ENCODE measurements at regions not wholly inside any gene's neighbourhood (a gene's known extent, or its start where the extent isn't known, plus 50 kb on each side); places are given as distances from the start of the nearest gene placed in this dataset.

GRCh38 chr4:44817930-44818329, 91.6 kb upstream of the GNPDA2 start:
- H3K36me3 ChIP-seq (ENCODE audit: control insufficient read depth in 1 of 2, insufficient read depth in 2 of 2, low read depth in 1 of 2, low read length in 2 of 2), result no peaks in the 10 kb centered on the region
- peak; percentile 32 for DNase-seq
- H3K4me1 ChIP-seq (ENCODE audit: control insufficient read depth, insufficient read depth, low read depth, low read length), result no peaks in the 10 kb centered on the region
- H3K9ac ChIP-seq (ENCODE audit: low read length), result no peak overlapping the region
- H3K23ac ChIP-seq (ENCODE audit: low read length in 2 of 2), result no peak overlapping the region
- H2BK15ac ChIP-seq (ENCODE audit: low read depth, poor library complexity, severe bottlenecking), result no peak overlapping the region
- no peak overlapping the region for H4K91ac ChIP-seq (ENCODE audit: low read length)
- H2BK5ac ChIP-seq (ENCODE audit: low read depth, low read length, poor library complexity, severe bottlenecking), result no peak overlapping the region
- H2AK5ac ChIP-seq (ENCODE audit: low read length, severe bottlenecking), result no peak overlapping the region
- H2AFZ ChIP-seq (ENCODE audit: low read depth, low read length), result no peak overlapping the region
- no peak overlapping the region for H3K4me3 ChIP-seq (ENCODE audit: insufficient read depth in 1 of 2, low read depth in 1 of 2, low read length in 2 of 2)
- H3K14ac ChIP-seq (ENCODE audit: low read length in 2 of 2), result no peak overlapping the region
- no peak overlapping the region for H3K27ac ChIP-seq (ENCODE audit: low read length, poor library complexity, severe bottlenecking)
- H3K4me2 ChIP-seq (ENCODE audit: low read length, poor library complexity, severe bottlenecking), result no peak overlapping the region
- no peak overlapping the region for H3K18ac ChIP-seq (ENCODE audit: low read depth in 1 of 2, low read length in 2 of 2)
- no peaks in the 10 kb centered on the region for H3K79me1 ChIP-seq (replicated peaks; ENCODE audit: low read length, poor library complexity, severe bottlenecking)
- H3K4ac ChIP-seq (ENCODE audit: low read depth in 1 of 2, low read length in 2 of 2), result no peak overlapping the region
- no peak overlapping the region for H2BK12ac ChIP-seq (ENCODE audit: low read length in 2 of 2)
- no peaks in the 10 kb centered on the region for H3K27me3 ChIP-seq (ENCODE audit: control insufficient read depth in 1 of 2, insufficient read depth in 1 of 2, low read length in 2 of 2)
- H3K9me3 ChIP-seq (ENCODE audit: control insufficient read depth, low read length), result peaks cover 9% of the 10 kb centered on the region
- H4K8ac ChIP-seq (ENCODE audit: low read length), result no peak overlapping the region
- WGBS, result 86% methylated on average over 1 of the region's 2 CpGs
- no peak overlapping the region for H2BK120ac ChIP-seq (ENCODE audit: low read depth, low read length)

- Histone ChIP-seq H3K14ac (ENCODE audit: low read length in 2 of 2) (no peak overlapping the region), H4K8ac (ENCODE audit: low read length) (no peak overlapping the region), H3K18ac (ENCODE audit: low read depth in 1 of 2, low read length in 2 of 2) (no peak overlapping the region), H3K36me3 (ENCODE audit: control insufficient read depth in 1 of 2, insufficient read depth in 2 of 2, low read depth in 1 of 2, low read length in 2 of 2) (no peaks in the 10 kb centered on the region), H3K27me3 (ENCODE audit: control insufficient read depth in 1 of 2, insufficient read depth in 1 of 2, low read length in 2 of 2) (no peaks in the 10 kb centered on the region), H3K79me1 (replicated peaks; ENCODE audit: low read length, poor library complexity, severe bottlenecking) (no peaks in the 10 kb centered on the region), H2BK15ac (ENCODE audit: low read depth, poor library complexity, severe bottlenecking) (no peak overlapping the region), H3K27ac (ENCODE audit: low read length, poor library complexity, severe bottlenecking) (no peak overlapping the region), H3K4ac (ENCODE audit: low read depth in 1 of 2, low read length in 2 of 2) (no peak overlapping the region), H2BK12ac (ENCODE audit: low read length in 2 of 2) (no peak overlapping the region), H2BK5ac (ENCODE audit: low read depth, low read length, poor library complexity, severe bottlenecking) (no peak overlapping the region), H3K9ac (ENCODE audit: low read length) (no peak overlapping the region), H3K9me3 (ENCODE audit: control insufficient read depth, low read length) (peaks cover 4% of the 10 kb centered on the region), H2AK5ac (ENCODE audit: low read length, severe bottlenecking) (no peak overlapping the region), H3K23ac (ENCODE audit: low read length in 2 of 2) (no peak overlapping the region), H4K91ac (ENCODE audit: low read length) (no peak overlapping the region), H2AFZ (ENCODE audit: low read depth, low read length) (no peak overlapping the region), H3K4me2 (ENCODE audit: low read length, poor library complexity, severe bottlenecking) (no peak overlapping the region), H2BK120ac (ENCODE audit: low read depth, low read length) (no peak overlapping the region), H3K4me3 (ENCODE audit: insufficient read depth in 1 of 2, low read depth in 1 of 2, low read length in 2 of 2) (peak overlapping the region in 1 of 2 experiments; percentile 46), H3K4me1 (ENCODE audit: control insufficient read depth, insufficient read depth, low read depth, low read length) (no peaks in the 10 kb centered on the region)
- WGBS, result 100% methylated on average over 1 of the region's 2 CpGs
- DNase-seq, result no peak
Observed at GRCh38 chr4:44806071-44806470, 79.7 kb upstream of the GNPDA2 start.

DNA sequence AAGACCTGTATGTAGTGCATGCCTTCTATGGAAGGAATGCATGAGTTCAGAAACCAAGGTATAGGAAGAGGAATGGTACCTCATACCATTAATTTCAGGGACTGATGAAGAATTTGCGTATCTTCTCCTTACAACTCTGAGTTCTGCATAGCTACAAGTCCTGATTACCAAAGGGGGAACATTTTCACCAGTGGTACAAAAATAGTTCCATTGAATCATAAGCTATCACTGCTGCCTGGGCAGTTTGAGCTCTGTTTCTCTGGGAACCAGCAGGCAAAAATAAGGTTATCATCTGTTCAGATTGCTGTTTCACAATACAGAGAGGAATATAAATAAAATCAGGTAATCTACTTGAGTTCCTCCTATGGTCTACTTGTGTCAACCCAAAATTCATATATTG, 77.9 kb upstream of the GNPDA2 start:
- no peak overlapping the region for H2AK5ac ChIP-seq (ENCODE audit: low read length, severe bottlenecking)
- no peaks in the 10 kb centered on the region for H3K4me1 ChIP-seq (ENCODE audit: control insufficient read depth, insufficient read depth, low read depth, low read length)
- H4K91ac ChIP-seq (ENCODE audit: low read length), result no peak overlapping the region
- no peak overlapping the region for H3K14ac ChIP-seq (ENCODE audit: low read length in 2 of 2)
- no peak overlapping the region for H2BK12ac ChIP-seq (ENCODE audit: low read length in 2 of 2)
- H3K36me3 ChIP-seq (ENCODE audit: control insufficient read depth in 1 of 2, insufficient read depth in 2 of 2, low read depth in 1 of 2, low read length in 2 of 2), result no peaks in the 10 kb centered on the region
- no peak overlapping the region for H2BK5ac ChIP-seq (ENCODE audit: low read depth, low read length, poor library complexity, severe bottlenecking)
- no peak overlapping the region for H2BK120ac ChIP-seq (ENCODE audit: low read depth, low read length)
- H3K9ac ChIP-seq (ENCODE audit: low read length), result no peak overlapping the region
- H3K4me3 ChIP-seq (ENCODE audit: insufficient read depth in 1 of 2, low read depth in 1 of 2, low read length in 2 of 2), result no peak overlapping the region
- H3K27me3 ChIP-seq (ENCODE audit: control insufficient read depth in 1 of 2, insufficient read depth in 1 of 2, low read length in 2 of 2), result no peaks in the 10 kb centered on the region
- H3K9me3 ChIP-seq (ENCODE audit: control insufficient read depth, low read length), result no peaks in the 10 kb centered on the region
- H3K4me2 ChIP-seq (ENCODE audit: low read length, poor library complexity, severe bottlenecking), result no peak overlapping the region
- H3K4ac ChIP-seq (ENCODE audit: low read depth in 1 of 2, low read length in 2 of 2), result no peak overlapping the region
- no peak overlapping the region for H3K27ac ChIP-seq (ENCODE audit: low read length, poor library complexity, severe bottlenecking)
- H2AFZ ChIP-seq (ENCODE audit: low read depth, low read length), result no peak overlapping the region
- no peak overlapping the region for H4K8ac ChIP-seq (ENCODE audit: low read length)
- H3K79me1 ChIP-seq (replicated peaks; ENCODE audit: low read length, poor library complexity, severe bottlenecking), result no peaks in the 10 kb centered on the region
- no peak overlapping the region for H2BK15ac ChIP-seq (ENCODE audit: low read depth, poor library complexity, severe bottlenecking)
- no peak overlapping the region for H3K23ac ChIP-seq (ENCODE audit: low read length in 2 of 2)
- DNase-seq, result no peak
- no peak overlapping the region for H3K18ac ChIP-seq (ENCODE audit: low read depth in 1 of 2, low read length in 2 of 2)
- WGBS, result no CpG with 5 or more reads among the region's 1 CpG

DNA sequence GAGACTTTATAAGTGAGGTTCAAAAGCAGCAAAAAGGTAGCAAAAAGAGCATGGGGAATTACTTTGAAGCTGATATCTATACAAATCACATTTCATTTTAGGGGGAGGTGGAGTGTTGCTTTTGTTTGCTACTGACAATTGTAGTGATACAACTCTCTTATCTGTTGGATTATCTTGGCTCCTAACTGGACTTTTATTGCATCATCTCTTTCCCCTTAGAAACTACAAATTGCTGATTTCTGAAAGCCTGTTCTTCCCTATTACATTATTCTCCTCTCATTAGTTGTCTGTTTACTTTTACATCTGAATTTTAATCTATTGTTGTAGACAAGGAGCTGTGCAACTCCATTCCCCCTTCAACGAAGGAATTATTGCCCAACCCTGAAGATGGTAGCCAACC, 75.0 kb upstream of the GNPDA2 start:
- Histone ChIP-seq H3K9ac (ENCODE audit: low read length) (no peak overlapping the region), H3K79me1 (replicated peaks; ENCODE audit: low read length, poor library complexity, severe bottlenecking) (no peaks in the 10 kb centered on the region), H4K91ac (ENCODE audit: low read length) (no peak overlapping the region), H2BK120ac (ENCODE audit: low read depth, low read length) (no peak overlapping the region), H2BK5ac (ENCODE audit: low read depth, low read length, poor library complexity, severe bottlenecking) (no peak overlapping the region), H2BK12ac (ENCODE audit: low read length in 2 of 2) (no peak overlapping the region), H2BK15ac (ENCODE audit: low read depth, poor library complexity, severe bottlenecking) (no peak overlapping the region), H2AK5ac (ENCODE audit: low read length, severe bottlenecking) (no peak overlapping the region), H3K9me3 (ENCODE audit: control insufficient read depth, low read length) (peaks cover 13% of the 10 kb centered on the region), H2AFZ (ENCODE audit: low read depth, low read length) (no peak overlapping the region), H4K8ac (ENCODE audit: low read length) (no peak overlapping the region), H3K36me3 (ENCODE audit: control insufficient read depth in 1 of 2, insufficient read depth in 2 of 2, low read depth in 1 of 2, low read length in 2 of 2) (no peaks in the 10 kb centered on the region), H3K14ac (ENCODE audit: low read length in 2 of 2) (no peak overlapping the region), H3K4ac (ENCODE audit: low read depth in 1 of 2, low read length in 2 of 2) (no peak overlapping the region), H3K18ac (ENCODE audit: low read depth in 1 of 2, low read length in 2 of 2) (no peak overlapping the region), H3K4me3 (ENCODE audit: insufficient read depth in 1 of 2, low read depth in 1 of 2, low read length in 2 of 2) (no peak overlapping the region), H3K27ac (ENCODE audit: low read length, poor library complexity, severe bottlenecking) (no peak overlapping the region), H3K27me3 (ENCODE audit: control insufficient read depth in 1 of 2, insufficient read depth in 1 of 2, low read length in 2 of 2) (no peaks in the 10 kb centered on the region), H3K23ac (ENCODE audit: low read length in 2 of 2) (no peak overlapping the region), H3K4me1 (ENCODE audit: control insufficient read depth, insufficient read depth, low read depth, low read length) (no peaks in the 10 kb centered on the region), H3K4me2 (ENCODE audit: low read length, poor library complexity, severe bottlenecking) (no peak overlapping the region)
- WGBS, result 39% methylated on average over 1 of the region's 1 CpG
- DNase-seq, result no peak

Measured in mesenchymal stem cell (in vitro differentiated cells and primary cell).